ENCODE measurements at regions not wholly inside any gene's neighbourhood (a gene's known extent, or its start where the extent isn't known, plus 50 kb on each side); places are given as distances from the start of the nearest gene placed in this dataset.

DNA sequence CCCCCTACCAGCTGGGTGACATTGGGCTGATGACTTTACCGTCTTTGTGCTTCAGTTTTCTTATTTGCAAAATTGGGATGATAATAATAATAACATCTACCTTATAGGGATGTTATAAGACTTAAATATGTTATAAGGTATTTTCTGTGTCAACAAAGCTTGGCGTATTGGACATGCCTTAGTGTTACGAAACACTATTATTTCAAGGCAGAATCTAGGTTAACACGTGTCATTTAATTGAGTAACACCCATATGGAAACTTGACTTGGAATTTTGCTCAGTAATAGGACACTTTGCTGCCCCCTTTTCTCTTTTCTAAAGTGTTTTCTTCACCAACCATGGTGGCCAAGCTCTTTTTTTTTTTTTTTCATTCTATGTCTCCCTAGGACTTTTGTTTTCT is 294.2 kb upstream of the SALL1 start:
- DNase-seq: no peak

DNA sequence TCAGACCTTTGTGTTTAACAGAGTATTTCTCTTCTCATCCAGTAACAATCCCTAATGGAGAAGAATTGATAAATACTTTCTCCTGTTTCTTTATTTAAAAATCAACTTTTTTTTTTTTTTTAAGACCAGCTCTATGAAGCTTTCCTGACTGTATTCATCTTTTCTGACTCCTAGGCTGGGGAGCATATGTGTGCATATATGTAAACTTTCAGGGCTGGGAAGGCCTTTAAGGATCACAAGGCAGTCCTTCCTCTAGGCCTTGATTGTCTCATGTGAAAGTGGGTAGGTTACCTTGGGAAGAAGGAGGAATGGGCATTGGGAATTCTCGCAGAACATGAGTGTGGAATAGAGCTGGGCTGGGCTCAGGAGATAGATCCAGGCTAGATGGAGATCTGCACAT is 292.9 kb upstream of the SALL1 start:
- DNase-seq: no peak

DNA sequence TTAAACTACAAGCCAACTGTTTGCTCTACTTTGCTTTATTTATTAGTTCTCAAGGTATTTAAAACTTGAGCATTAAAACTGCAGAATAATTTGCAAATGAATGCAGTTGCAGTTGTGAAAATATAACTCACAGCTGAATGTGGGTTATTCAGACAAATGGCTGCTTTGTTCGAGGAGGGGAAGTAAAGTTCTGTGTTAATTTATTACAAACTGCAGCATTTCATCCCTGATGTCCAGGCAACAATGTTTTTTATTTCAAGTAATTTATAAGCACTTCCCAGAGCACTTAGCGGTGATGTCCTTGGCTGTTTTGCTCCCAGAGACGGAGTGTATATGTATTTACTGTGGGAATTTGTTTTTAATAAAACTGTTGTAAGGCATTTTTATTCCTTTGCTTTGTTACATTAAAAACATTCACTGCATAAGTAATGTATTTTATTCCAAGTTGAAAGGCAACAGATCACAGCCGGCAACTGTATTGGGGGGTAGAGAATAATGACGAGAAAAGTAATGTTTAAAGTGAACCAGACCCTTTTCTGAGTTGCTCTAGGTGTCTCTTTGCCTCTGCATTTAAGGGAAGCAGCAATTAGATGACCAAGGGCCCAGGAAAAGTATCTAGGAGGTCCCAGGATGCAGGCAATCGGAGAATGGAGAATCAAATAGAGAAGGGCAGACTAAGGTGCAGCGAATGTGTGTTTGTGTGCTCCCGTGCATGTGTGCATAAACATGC is 291.2 kb upstream of the SALL1 start:
- DNase-seq: no peak

DNA sequence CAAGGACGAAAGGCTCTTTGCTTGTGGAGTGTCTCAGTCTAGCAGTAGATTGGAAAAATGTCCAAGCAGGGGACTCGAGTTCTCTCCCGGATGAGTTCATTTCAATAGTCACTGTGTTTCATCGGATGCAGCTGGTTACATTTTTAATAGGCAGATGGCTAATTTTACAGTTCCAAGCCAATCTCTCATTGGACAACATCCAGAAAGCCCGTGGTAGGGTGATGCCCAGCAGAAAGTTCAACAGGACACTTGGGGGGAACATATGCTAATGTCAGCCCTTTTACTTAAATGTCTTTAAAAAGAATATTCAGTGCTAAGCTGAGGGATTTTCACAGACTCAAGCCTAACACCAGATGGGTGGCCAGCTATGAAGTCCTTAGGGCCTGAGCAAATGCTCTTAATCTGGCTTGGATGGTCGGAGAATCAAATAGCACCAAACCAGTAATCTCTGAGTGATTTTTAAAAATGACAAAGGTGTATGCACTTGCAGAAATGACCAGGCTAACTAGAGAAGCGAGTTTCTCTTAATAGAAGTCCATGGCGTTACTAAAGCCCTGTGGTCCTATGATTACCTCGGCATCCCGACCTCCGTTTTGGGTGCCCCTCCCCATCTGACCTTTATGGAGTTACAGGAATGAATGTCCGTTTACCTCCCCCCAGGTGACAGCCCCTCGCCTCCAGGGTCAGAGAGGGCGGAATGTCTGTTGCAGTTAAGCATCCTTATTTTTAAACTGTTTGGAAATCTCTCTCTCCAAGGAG is 289.2 kb upstream of the SALL1 start:
- DNase-seq: peak; percentile 68

DNA sequence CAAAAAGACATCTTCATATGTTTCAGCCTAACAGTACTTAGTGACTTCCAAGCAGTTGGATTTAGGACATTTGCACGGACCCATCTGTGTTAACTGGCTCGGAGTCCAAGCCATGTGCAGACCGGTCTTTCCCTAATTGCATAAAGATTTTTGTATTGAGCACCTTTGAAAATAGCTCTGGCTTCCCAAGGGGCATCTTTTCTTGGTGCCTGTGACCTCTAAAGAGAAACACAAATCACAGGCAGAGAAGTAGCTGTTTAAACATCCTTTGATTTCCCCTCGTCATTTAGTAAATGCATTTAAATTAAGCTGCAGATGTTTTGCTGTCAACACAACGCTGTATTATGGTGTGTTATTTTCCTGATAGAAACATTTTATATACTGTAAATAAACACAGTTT is 288.2 kb upstream of the SALL1 start:
- DNase-seq: no peak

DNA sequence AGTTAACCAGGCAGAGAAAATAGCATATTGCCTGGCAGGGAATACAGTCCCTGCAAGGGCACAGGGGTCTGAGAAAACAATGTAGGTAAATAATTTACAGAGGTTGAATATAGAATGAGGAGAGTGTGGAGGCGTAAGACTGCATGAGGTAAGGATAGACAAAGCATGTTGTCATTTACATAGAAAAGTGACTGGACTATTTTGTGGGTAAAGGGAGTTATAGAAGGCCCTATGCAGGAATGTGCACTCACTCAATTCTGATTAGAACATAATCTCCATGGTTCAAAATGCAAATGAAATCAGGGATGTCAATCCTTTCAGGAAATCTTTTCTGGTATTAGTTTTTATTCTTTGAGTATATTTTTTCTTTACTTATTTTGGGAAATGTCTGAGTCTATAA is 285.7 kb upstream of the SALL1 start:
- no peak for DNase-seq

DNA sequence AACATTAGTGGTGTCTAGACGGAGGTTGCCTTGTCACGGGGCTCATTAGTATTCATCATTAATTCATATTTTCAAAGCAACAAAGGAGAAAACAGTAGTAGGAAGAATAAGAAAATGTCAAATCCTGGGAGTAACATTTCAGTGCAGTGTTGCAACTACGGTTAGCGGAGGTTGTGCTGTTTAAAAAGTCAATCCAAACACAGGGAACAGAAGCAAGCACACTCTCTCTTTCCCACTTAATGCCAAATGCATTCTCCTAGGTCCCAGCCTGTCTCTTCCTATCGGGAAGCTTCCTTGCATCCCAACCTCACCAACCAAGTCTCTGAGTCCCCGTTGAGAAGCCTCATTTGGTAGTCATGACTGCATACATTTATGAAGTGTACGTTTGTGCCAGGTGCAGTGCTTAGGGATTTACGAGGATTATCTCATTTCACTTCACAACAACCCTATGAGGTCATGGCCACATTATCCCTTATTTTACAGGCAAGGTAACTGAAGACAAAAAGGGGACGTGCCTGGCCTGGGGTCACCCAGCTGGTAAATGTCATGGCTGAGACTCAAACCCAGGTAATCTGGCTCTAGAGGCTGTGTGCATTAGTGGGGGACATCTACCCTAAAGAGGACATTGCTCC is 283.6 kb upstream of the SALL1 start:
- DNase-seq: no peak

DNA sequence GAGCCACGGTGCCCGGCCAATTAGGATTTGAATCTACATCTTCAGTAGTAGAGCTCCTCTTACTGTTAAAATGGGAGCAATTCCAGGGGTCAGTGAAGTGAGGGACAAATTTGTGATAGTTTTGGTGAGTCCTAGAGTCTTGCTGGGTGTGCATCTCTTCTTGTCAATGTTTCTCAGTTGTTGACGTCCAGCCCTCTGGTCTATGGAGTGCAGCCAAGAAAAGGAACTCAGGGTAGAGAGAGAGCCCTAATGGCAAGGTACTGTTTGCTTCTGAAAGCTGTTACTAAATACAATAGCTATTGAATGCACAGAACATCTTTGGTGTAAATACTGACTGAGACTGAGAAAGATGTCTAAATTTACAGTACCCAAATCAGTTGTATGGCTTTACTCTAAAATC is 282.5 kb upstream of the SALL1 start:
- no peak for DNase-seq

DNA sequence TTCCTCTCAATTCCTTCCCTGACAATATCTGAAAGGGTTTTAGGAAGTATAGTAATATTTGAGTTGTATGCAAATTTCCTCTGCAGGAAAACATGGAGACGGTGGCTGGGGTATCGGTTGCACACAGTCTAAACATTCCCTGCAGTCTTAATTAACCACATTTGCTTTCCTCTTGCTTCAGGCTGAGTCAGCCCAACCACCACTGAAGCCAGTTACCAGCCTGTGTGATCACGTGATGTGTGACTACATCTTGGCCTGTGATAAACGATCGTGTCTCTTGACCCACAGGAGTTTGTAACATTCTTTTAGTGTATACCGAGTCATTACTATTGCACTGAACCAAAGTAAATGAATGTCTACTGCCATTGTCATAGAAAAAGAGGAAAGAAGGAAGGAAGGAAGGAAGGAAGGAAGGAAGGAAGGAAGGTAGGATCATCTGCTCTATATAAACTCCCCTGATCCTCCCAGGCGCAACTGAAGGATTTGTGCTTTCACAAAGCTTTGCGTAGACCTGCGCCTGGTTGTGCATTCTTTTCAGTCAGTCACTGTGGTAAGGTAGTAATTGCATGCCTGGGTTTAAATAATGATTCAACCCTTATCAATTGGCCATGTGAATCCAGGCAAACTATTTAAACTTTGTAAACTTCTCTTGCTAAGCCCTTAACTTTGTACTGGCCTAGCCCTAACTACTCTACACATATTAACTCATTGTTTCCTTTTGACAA is 280.6 kb upstream of the SALL1 start:
- peak; percentile 41 for DNase-seq

DNA sequence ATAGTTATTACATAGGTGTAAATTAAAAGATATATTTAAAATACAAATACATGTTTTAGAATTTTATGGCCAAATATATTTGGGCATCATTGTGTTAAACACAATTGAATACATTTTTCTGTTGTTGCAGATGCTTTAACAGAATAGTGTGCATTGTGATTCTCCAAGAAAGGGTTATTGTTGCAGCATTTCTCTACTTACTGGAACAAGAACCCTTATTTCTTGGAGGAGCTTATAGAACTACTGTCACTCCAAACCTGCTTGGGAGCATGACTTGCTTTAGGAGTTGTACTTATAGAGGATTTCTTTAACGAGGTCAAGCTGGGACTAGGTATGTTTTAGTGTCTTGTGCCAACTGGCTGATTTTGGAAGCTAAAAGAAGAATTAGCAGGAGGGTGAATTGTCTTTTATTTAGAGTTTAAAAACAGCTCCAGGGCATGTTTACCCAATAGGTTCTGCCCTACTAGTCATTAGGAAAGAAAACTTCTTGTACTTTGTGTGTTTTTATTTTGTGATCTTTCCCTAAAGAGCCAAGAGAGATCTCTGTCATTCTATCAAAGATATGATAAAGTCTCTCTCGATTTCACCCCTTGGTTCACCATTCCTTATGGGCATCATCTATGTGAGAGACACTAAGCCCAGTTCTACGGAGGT is 279.8 kb upstream of the SALL1 start:
- no peak for DNase-seq

DNA sequence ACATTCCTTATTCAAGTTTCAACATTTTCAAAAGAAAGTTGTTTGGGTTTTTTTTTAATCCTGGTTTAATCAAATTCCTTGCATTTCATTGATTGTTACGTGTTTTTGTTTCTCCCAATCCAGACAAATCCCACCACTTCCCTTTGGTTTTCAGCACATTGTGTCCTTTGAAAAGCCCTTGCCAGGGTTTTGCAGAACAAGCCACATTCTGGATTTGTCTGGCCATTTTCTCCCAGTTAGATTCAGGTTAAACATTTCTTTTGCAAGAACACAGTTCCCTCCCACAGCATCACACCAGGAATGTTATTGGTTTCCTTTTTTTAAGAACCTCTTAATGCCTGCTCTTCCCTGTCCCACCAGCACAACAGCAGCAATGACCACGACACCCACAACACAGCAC is 278.0 kb upstream of the SALL1 start:
- no peak for DNase-seq

DNA sequence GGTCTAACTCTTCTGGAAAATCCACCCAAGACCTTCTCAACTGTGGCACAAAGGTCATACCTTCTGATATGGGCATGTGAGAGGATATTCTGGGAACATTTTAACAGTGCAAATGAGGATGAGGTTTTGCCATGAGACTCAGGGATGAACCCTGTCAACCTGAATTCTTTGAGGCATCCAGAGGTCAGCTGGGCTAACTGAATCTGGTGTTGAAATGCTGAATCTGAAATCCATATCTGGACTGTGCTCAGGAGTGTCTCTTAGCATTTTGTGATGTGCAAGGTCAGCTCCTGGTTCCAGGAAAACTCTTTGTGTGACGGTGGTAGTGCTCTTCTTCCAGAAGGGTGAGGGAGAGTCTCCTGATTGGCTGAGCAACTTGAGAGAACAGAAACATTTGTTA is 276.0 kb upstream of the SALL1 start:
- no peak for DNase-seq

DNA sequence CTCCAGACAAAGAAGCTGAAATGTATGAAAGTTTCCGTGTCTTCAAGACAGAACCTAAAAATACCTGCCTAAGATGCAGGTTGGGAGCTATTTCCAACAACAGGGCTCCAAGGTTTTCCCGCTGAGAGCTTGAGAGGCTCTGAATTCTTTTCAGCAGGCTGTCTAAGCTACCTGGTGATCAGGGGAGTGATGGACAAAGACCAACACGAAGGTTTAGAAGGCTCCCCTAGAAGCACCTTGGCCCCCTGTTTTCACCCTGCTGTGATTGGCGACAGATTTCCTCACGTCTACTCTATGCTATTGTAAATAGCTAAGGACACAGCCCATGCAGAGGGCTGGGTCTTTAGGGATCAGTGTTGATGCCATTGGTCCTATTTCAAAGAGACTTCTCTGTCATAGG is 275.2 kb upstream of the SALL1 start:
- DNase-seq: no peak

DNA sequence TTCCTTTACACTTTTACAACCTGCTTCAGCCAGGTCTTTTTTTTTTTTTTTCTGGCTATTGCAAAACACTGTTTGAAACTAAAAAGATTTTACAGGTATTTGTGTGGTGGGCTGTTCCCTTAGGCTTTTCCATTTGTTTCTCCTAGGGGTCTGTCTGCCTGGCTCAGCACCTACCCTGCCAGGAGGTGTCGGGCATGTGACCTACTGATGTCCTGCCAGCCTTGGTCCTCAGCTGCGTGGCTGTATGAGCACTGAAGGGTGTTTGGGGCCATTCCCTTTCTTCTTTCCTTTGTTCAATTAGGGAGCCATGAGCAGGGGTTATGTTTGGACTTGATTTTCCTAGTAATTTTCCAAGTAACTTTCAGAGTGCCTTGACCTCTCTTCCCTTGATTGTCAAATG is 269.2 kb upstream of the SALL1 start:
- no peak for DNase-seq

DNA sequence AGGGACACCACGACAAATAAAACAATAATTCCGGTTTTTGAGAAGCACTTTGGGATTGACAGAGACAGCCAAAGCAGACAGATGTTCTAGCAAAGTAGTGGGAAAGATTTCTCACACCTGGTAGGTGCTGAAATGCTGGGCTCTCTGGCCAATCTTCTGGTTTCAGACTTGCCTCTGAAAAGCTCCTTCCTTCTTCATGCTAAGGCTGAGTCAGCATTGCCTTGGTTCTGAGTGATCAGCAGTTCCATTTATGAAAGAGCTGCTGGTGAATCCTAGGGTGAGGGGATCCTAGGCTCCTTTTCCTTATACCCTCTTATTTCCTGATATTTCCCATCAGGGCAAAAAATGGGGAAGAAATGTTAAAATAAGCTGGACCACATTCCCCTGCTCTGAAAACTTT is 268.7 kb upstream of the SALL1 start:
- no peak for DNase-seq

DNA sequence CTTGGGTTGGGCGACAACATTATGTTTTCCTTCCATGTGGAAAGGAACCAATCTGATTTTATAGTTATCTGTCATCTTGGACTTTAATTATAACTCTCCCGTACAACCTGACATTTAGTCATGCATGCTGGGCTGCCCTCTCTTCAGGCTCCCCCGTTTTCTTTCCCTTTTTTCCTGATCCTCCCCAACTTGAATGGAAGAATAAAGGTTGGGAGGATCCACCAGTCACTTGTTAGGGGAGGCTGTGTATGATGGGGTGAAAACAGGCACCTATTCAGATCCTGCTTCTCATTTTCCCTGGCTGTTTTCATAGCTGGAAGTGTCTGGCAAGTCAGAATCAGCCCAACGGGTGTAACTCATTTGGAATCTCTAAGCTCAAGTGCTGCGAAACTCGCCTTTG is 267.2 kb upstream of the SALL1 start:
- DNase-seq: no peak

DNA sequence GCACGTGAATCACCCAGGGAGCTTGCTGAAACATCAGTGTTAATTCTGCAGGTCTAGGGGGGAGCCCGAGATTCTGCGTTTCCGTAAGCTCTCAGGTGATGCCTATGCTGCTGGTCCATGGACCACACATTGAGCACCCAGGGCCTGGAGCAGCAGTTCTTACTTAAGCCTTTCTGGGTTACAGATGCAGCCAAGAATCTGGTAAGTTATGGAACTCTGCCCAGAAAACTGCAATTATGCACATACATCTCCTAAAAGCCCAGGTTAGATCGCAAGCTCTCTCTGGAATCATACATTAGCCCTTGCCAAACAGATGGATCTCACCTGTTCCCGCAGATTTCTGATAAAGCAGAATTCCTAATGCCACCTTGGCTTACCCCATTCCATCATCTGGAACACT is 265.9 kb upstream of the SALL1 start:
- no peak for DNase-seq

DNA sequence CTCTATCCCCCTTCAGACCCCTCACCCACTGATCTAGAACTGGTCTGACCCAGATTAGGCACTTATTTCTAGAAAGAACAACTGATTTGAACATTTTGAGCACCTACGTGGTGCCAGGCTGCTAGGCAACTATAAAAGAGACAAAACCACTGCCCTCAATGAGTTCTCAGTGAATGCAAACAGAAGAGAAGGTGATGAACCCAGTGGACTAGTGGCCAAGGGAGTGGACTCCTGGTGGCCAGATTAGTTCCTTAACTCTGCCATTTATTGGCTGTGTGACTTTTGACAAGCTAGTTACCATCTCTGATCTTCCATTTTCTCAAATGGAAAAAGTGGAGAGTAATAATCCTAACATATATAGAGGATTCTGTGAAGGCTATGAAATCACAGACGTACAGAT is 259.1 kb upstream of the SALL1 start:
- no peak for DNase-seq

DNA sequence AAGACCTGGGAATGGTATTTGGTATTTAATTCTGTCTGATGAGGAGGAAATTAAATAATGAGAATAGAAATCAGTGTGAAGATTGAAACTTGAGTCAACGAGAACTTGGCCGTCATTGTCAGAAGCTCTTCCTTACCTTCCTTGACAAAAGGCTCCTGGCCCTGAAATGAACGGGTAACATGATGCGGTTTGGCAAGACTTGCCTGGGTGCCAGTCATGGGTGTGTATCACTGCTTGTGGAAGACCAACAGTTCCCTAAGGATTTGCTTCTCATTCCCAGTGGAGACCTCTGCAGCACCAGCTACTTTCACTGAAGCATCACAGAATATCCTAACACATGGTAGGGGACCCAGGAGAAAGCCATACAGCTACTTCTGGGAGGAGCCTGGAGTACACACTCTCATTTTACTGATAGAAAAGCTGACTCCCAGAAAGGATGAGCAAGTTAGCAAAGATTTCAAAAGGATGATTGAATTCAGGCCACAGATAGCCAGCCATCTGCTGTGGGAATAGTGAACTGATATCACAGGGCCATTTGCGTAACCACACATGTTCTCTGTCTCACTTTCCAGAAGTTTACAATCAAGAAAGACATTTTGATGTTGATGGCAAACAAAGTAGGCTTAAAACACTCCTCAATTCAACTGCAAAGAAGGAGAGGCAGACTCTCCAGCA is 258.1 kb upstream of the SALL1 start:
- DNase-seq: no peak

DNA sequence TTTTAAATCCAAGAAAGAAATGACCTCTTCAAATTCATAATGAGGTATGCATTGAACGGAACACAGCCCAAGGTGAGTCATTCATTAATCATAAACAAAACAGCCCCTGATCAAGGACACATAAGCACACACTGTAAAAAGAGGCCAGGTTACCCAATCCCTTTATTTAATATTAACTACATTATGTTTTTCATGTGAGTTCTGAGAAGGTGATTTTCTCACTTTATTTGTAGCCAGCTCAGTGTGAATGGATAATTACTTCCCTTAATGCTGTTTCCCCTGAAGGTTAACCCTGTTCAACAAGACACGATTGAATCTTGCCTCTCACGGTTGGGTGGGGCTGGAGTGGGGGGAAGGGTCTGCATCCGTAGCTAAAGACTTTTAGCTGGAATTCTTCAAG is 257.3 kb upstream of the SALL1 start:
- no peak for DNase-seq

DNA sequence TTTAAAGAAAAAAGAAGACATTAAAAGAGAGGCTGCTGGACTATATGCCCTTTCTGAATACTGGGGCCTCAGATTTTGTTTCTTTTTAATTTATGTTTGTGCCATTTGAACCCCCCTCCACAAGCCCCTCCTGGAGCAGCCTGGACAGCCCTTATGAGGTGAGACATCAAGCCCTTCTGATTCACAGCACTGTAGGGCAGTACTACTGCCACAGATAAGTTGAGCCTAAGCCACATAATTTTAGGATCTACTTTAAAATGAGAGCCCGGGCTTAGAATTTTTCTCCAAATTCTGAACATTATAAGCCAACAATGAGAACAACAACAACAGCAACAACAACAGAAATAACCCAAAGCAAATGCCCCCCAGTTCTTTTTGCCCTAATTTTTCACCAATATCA is 256.9 kb upstream of the SALL1 start:
- no peak for DNase-seq

DNA sequence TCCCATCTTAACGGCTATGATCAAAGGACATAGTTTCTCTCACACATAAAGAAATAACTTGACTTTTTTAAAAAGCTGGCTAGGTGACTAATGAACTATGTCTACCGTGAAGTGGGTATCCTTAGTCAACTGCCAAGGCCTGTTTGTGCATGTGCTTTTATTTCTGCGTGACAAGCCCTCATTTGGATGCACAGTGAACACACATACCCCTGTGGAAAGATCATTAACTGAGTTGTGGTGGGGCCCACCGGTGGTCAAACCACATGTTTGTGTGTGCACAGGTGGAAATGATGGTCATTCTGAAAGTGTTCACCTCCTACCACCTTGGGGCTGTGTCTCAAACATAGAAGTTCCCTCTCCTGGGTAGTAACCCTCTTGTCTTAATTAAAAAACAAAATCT is 256.1 kb upstream of the SALL1 start:
- DNase-seq: no peak

DNA sequence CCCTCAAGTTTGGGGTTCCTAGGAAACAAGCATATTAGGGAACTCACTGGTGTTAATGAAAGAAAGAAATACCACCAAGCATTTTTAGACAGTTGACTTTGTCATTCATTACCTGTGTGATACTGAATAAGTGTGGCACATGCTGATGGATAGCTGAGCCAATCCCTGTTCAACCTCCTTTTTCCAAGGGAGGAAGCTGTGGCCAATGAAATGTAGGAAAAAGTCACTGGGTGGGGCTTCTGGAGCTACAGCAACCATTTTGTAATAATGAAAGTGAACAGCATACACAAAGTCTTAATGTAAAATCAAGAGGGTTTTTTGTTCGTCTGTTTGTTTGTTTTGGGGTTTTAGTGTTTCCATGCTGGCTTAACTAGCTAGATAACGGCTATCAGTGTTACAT is 254.3 kb upstream of the SALL1 start:
- no peak for DNase-seq

Measured in eye (tissue), 1 donor.